Left ventricle myocardium superior (tissue), 1 donor: ENCODE measurements at regions not wholly inside any gene's neighbourhood (a gene's known extent, or its start where the extent isn't known, plus 50 kb on each side); places are given as distances from the start of the nearest gene placed in this dataset.
A peak's percentile ranks its signal among the peaks of the same experiment; 100 is the strongest.

ENCODE experiments used
- ATAC-seq: fragments of 200-7000 bp; cut with Tn5 transposase; one replicate; pipeline ENCODE4 v1.9.1; 2020; ENCODE audit warnings: mild to moderate bottlenecking, moderate library complexity
- DNase-seq: peaks from one replicate; pipeline ENCODE4 v3.0.0-alpha.2; 2020
- intact Hi-C: fragments of 100-400 bp; cut with micrococcal nuclease; formaldehyde crosslinking; loops from one replicate; pipeline ENCODE4 v1.11.0; 2022
- donor health status: DM: no; HTN: yes; CAD: no; lungs with severe emphysema.

- no peak for DNase-seq
- ATAC-seq = peak; percentile 78
- intact Hi-C loops = no loop called here
Measured at GRCh38 chr21:27070861-27071670, 104.2 kb upstream of the ADAMTS5 start.

- intact Hi-C loops = no loop called here
- DNase-seq (no peak), ATAC-seq (no peak)
Measured at GRCh38 chr21:27068811-27069210, 101.9 kb upstream of the ADAMTS5 start.

GRCh38 chr21:27067226-27067625 lies 100.3 kb upstream of the ADAMTS5 start:
- intact Hi-C loops = no loop called here
- DNase-seq (no peak), ATAC-seq (no peak)

GRCh38 chr21:27062443-27062842 lies 95.6 kb upstream of the ADAMTS5 start:
- intact Hi-C loops = no loop called here
- DNase-seq (no peak), ATAC-seq (peak; percentile 35)

GRCh38 chr21:27061770-27062169 lies 94.9 kb upstream of the ADAMTS5 start:
- no peak for DNase-seq
- intact Hi-C loops = no loop called here
- ATAC-seq = peak; percentile 85

GRCh38 chr21:27060190-27060589 lies 93.3 kb upstream of the ADAMTS5 start:
- intact Hi-C loops = no loop called here
- DNase-seq (no peak), ATAC-seq (no peak)

GRCh38 chr21:27058673-27059605 lies 92.1 kb upstream of the ADAMTS5 start:
- ATAC-seq = no peak
- intact Hi-C loops = no loop called here
- no peak for DNase-seq

GRCh38 chr21:27057997-27058396 lies 91.1 kb upstream of the ADAMTS5 start:
- DNase-seq = no peak
- intact Hi-C loops = no loop called here

GRCh38 chr21:27047658-27048314 lies 80.9 kb upstream of the ADAMTS5 start:
- DNase-seq = no peak
- no peak for ATAC-seq
- intact Hi-C loops = no loop called here

More at GRCh38 chr21:27057997-27058396, 91.1 kb upstream of the ADAMTS5 start:
- no peak for ATAC-seq

GRCh38 chr21:27047283-27047657 lies 80.4 kb upstream of the ADAMTS5 start:
- no peak for ATAC-seq
- intact Hi-C loops = no loop called here
- no peak for DNase-seq

- DNase-seq (no peak), ATAC-seq (no peak)
- intact Hi-C loops = no loop called here
Measured at GRCh38 chr21:27045281-27045985, 78.5 kb upstream of the ADAMTS5 start.

- ATAC-seq = no peak
- intact Hi-C loops = no loop called here
Measured at GRCh38 chr21:27043377-27043776, 76.5 kb upstream of the ADAMTS5 start.

GRCh38 chr21:27040738-27041469 lies 74.0 kb upstream of the ADAMTS5 start:
- ATAC-seq (no peak), DNase-seq (no peak)
- intact Hi-C loops = no loop called here

More at GRCh38 chr21:27043377-27043776, 76.5 kb upstream of the ADAMTS5 start:
- no peak for DNase-seq

- intact Hi-C loops = no loop called here
- no peak for DNase-seq
- peak; percentile 47 for ATAC-seq
Measured at GRCh38 chr21:27036736-27037301, 69.9 kb upstream of the ADAMTS5 start.

- DNase-seq = no peak
- intact Hi-C loops = no loop called here
- ATAC-seq = no peak
Measured at GRCh38 chr21:27035791-27036190, 68.9 kb upstream of the ADAMTS5 start.

- ATAC-seq (no peak), DNase-seq (no peak)
- intact Hi-C loops = no loop called here
Measured at GRCh38 chr21:27034796-27035195, 67.9 kb upstream of the ADAMTS5 start.

GRCh38 chr21:27033471-27033870 lies 66.6 kb upstream of the ADAMTS5 start:
- intact Hi-C loops = no loop called here
- ATAC-seq (no peak), DNase-seq (no peak)

- no peak for ATAC-seq
- intact Hi-C loops = no loop called here
- no peak for DNase-seq
Measured at GRCh38 chr21:27026501-27026900, 59.6 kb upstream of the ADAMTS5 start.
